NCI-H2107 (cell line): ENCODE measurements at regions not wholly inside any gene's neighbourhood (a gene's known extent, or its start where the extent isn't known, plus 50 kb on each side); places are given as distances from the start of the nearest gene placed in this dataset.
A peak's percentile ranks its signal among the peaks of the same experiment; 100 is the strongest.
"Not testable (repeated sequence)": the region's sequence is repeated elsewhere in the genome, so short reads cannot be mapped to it uniquely, and the experiment has no call there.

Experiments
- DNase-seq: peaks from one replicate; lab custom pipeline; 2025; lab: John Stamatoyannopoulos, UW

DNA sequence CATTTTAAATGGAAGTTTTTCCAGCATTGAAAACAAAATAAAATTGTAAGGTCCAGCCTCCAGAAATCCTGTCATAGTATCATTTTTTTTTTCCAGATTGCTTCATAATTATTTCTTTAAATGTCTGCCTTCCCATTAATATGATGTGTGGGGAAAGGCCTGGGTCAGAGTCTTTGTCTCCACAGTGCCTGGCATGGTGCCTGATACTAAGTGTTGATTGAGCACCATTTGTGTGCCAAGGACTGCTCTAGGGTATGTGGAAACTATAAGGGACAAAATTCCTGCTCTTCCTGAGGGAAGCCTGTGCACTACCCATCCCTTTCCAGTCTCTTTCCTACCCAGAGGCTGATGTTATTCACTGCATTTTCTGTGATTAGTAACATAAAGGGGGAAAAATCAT, 53.1 kb upstream of the BEND4 start:
- no peak for DNase-seq

DNA sequence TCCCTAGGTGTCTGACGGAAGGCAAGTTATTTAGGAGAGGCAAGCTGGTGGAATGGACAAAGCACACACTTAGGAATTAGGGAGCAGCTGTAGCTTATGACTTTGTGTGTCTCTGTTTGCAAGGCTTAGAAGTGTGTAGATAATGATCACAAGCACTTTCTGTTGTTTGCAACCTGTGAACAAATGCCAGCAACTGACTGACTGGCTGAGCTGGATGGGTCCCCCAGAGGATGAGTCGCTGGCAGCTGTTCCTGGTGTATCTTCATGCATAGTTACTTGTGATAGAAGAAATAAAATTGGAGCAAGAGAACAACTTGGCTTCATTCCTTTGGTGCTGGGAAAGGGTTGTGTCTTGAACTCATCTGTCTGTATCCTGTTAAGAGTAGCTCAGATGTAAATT, 64.2 kb upstream of the BEND4 start:
- no peak for DNase-seq

DNA sequence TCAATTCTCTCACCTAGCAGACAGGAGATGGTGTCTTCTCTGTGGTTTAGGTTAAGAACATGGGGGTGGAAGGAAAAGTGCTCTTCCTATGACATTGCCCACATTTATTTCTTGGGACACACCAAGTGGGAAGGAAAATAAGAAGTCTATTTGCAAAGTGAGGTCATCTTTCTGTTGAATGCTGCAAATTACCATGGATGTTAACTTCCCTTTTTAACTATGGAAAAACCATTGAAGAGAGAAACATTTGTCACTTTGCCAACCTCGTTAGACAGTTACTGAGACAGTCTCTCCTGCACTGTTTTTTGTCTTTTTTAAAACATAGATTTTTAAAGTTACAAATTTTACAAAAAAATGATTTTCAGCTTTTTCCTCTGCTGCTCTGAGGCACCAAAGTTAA, 72.8 kb upstream of the BEND4 start:
- DNase-seq = no peak

DNA sequence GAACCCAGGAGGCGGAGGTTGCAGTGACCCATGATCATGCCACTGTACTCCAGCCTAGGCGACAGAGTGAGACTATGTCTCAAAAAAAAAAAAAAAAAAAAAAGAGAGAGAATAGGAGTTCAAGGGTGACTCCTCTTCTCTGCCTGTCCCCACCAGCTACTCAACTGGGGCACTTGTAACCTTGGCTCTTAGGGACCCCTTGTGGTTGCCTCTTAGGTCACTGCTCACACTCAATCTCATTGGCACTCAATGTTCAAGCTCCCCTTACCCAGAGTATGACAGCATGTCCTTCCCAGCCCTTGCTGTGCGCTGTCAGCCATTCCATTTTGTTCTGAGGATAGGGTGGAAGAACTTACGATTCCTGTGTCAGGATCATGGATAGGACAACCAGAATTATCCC, 82.4 kb upstream of the BEND4 start:
- no peak for DNase-seq

DNA sequence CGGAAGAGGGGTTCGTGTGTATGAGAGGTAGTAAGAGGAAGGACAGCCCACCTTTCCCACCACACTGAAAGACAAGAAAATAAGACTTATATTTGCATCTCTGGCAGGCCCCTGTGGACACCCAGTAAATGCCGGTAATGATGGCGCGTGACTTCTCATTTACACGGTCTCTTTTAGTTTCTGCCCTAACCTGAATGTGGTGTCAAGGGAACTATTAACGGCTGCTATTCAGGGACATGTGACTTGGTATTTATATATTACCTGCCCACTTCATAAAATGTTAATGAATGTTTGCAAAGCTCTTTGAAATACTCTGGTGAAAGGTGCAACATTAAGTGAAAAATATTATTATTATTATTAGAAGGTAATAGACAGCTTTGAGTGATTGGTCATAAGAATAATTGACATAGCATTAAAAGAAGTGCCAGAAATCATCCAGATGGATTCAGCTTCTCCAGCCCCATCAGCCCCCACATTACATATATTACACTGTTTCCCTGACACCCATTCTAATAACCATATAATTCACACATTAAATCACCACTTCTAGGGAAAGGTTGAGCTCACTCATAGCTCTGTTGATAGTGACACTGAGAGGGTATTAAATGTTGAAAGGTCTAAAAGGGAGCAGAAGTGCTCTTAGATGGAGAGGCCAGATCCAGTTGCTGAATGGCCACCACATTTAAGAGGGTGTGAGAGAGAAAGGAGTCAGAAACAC, 83.0 kb upstream of the BEND4 start:
- DNase-seq = no peak

DNA sequence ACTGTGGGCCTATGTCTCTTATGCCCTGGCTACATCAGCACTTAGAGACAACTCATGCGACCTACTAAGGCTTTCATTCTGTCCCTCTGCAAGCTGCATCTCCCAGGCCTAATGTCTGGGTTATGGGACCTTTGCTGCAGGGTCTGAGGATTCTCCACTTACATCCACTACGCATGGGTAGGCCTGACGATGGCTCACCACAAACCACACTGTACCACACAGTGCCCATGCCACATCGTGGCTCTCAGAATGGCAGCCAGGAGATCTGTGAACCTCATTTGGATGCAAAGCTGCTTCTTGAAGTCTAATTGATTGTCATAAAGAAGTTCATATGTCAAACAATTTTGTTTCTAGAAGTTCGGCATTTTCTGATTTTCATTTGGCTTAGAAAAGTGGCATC, 84.6 kb upstream of the BEND4 start:
- no peak for DNase-seq

DNA sequence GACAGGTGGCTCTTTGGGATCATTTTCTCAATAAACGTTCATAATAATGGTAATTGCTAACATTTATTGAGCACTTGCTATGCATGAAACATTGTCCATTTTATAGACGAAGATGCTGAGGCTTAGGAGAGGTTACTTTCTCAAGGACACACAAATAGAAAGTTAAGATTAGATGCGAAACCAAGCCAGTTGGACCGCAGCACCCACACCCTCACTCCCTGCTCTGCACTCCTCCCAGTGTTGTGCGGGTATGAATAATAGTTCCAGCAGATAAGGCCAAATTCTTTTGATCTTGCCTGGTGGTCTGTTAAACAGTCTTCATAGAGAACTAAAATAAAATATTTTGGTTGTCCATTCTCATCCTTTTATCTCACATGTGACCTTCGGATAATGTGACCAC, 85.0 kb upstream of the BEND4 start:
- DNase-seq = no peak

DNA sequence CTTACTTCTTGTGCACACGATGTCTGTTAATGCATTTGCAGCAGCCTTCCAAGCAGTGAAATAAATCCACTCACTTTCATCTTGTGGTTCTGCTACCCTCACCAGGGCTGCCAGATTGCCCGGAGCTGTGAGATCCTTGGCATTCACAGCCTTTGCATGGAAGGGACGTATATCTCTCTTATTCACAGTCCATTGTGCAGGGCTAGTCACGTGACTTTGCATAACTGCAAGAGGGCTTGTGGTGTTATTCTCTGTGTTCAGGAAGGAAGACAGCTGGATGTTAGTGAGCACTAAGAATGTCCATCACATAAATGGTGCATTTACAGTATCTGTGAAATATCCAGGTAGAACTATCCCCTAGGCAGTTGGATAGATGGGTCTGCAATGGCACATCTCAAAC, 96.5 kb upstream of the BEND4 start:
- no peak for DNase-seq

DNA sequence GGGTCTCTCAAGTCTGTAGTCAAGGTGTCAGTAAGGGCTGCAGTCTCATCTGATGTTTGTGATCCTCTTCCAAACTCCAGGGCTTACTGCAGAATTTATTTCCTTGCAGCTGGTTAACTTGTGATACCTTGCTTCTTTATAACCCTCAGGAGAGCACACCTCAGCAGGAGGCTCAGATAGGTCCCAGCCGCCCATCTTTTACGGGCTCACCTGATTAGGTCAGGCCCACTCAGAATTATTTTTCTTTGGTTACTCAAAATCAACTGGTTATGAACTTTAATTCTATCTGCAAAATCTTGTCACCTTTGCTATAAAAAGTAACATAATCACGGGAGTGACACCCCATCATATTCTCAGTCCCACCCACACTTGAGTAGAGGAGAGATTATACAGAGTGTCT, 99.9 kb upstream of the BEND4 start:
- no peak for DNase-seq

DNA sequence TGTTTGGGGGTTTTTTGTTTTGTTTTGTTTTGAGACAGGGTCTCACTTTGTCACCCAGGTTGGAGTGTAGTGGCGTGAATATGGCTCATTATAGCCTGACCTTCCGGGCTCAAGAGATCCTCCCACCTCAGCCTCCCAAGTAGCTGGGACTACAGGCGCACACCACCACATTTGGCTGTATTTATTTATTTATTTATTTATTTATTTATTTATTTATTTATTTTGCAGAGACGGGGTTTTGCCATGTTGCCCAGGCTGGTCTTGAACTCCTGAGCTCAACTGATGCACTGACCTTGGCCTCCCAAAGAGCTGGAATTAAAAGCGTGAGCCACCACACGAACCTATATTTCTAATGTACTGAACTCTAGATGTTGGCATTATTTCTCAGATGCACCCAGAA, 105.2 kb upstream of the BEND4 start:
- DNase-seq = not testable (repeated sequence)

DNA sequence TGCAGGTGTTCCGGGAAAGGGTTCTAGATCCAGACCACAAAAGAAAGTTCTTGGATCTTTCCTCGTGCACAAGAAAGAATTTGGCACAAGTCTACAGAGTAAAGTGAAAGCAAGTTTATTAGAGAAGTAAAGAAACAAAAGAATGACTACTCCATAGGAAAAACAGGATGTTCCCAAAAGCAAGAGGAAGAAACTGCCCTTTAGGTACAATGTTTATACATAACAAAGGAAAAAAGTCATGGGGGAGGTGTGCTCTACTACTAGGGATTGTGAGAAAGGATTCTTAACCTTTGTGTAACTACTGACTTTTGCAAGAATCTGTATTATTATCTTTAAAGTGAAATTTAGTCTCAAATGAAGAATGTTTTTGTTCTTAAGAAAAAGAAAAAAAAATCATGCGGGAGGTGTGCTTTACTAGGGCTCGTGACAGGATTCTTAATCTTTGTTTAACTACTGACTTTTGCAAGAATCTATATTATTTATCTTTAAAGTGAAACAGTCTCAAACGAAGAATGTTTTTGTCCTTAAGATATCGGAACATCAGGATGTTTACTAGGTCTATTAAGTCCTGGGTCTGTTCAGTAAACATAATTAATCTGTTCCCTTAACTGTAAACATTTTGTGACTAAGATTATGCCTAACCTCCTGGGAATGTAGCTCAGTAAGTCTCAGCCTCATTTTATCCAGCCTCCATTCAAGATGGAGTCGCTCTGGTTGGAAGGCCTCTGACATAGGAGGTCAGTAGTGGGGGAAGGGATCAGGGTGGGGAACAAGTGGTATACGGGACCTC, 110.4 kb upstream of the BEND4 start:
- DNase-seq = no peak

DNA sequence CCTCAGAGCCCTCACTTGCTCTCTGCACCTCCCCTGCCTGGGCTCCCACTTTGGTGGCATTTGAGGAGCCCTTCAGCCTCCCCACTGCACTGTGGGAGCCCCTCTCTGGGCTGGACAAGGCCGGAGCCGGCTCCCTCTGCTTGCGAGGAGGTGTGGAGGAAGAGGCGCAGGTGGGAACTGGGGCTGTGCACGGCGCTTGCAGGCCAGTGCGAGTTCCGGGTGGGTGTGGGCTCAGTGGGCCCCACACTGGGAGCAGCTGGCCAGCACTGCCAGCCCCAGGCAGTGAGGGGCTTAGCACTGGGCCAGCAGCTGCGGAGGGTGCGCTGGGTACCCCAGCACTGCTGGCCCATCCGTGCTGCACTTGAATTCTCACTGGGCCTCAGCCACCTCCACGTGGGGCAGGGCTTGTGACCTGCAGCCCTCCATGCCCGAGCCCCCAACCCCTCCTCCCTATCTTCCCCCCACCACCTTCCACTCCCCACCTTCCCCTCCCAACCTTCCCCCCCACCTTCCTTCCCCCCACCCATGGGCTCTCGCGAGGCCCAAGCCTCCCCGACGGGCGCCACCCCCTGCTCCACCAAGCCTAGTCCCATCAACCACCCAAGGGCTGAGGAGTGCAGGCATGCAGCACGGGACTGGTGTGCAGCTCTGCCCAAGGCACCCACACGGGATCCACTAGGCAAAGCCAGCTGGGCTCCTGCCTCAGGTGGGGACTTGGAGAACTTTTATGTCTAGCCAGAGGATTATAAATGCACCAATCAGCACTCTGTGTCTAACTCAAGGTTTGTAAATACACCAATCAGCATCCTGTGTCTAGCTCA, 113.5 kb upstream of the BEND4 start:
- DNase-seq = no peak

DNA sequence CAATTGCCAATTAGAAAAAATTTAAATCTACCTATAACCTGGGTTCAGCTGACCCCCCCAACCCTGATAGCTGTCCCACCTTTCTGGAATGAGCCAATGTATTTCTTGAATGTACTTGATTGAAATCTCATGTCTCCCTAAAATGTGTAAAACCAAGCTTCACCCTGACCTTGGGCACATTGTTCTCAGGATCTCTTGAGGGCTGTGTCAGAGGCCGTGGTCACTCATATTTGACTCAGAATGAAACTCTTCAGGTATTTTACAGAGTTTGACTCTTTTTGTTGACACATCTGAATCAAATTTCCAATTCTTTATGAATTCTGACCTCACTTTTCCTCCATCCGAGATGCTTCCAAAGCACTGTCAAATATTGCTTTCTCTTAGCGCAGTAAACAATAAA, 115.3 kb upstream of the BEND4 start:
- no peak for DNase-seq

DNA sequence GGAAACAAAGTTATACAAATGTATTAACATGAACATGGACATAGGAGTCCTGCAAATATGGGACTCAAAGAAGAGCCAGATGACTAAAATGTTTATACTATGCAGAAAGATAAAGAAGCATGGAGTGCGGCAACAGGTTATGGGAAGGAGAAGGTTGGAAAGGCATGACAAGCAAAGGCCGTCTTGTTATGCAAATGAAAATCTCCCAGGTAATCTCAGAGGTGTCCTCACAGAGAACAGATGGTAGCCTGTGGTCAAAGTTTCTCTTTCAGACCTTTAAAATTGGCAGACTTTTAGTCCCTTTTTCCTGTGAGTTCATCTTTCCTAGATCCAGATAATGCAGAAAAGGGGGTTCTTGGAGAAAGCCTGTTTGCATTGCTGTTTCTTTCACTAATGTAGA, 116.4 kb upstream of the BEND4 start:
- no peak for DNase-seq

DNA sequence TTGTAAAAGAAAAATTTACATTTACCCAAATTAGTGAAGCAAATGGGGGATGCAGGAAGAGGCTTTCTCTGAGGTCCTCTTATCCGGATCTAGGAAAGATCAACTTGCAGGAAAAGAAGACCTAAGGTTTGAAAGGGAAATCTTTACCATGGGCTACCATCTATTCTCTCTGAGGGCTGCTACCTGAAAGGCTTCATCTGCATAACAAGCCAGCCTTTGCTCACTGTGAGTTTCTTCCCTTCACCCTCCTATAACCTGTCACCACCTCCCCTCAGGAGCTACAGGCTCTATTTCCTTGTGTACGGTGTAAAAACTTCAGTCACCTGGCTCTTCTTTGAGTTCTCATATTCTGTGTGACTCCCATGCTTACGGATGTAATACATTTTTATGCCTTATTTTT, 118.6 kb upstream of the BEND4 start:
- DNase-seq = no peak

DNA sequence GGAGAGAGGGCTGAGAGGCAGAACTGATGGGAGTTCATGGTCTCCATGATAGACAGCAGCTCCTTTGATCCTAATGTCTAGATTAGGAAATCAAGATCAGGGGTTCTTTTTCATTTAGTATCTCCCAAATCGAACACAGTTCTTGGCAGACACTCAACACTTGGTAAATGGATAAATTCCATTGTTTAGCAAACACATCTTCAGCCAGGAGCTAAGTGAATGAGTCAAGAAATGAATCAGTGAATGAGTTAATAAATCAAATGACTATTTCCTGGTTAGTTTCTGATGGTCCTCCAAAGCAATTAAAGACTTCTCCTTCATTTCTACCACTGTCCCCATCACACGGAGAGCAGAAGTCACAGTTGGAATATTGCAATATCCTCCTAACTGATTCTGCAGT, 120.0 kb upstream of the SHISA3 start:
- DNase-seq = no peak

DNA sequence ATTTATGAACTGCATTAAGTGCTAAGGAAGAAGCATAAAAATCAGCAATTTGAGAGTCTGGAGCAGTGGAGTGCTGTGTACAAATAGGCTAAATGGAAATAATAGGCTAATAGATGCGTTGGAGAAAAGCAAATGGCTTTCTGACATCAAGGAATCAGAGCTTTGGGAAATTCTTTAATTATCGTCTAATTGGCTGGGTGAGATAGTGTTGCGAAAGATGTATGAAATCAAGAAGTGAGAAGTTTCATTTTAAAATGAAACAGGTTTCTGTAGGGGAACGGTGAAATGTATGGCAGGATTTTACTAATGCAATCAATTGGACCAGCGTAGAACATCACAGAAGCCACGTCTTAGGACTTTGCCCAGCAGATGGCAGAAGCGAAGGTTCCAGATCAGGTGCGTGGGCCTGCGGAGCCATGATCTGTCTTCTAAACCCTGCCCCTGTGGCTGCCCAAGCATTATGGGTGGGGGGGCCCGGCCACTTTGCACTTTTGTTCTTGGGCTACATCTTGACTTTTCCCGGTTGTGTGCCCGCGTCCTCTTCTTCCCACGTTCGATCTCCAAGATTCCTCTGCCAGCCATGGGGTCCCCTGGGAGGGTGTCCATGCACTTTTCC, 118.5 kb upstream of the SHISA3 start:
- DNase-seq = no peak

DNA sequence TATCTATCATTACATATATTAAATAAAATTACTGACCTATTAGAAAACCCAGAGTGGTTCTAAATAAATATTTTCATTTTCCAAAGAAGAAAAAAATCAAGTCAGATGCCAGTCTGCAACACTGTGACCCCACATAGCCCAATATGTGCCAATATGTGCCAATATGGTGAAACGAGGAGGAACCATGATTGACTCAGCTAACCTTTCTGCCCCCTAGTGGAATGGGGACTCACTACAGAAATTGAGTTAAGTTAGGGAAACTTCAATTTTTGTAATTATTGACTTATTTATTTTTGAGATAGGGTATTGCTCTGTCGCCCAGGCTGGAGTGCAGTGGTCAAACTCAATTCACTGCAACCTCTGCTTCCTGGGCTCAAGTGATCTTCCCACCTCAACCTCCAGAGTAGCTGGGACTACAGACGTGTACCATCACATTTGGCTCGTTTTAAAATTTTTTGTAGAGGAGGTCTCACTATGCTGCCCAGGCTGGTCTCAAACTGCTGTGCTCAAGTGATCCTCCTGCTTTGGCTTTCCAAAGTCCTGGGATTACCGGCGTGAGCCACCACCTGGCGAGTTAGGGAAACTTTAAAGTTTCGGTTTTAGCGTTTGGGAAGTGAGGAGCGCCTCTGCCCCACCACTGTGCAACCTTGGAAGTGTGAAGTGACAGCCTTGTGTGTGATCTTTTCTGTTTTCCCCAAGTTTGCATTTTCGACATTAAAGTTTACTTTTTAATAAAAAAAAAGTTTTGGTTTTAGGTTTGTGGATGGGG, 116.8 kb upstream of the SHISA3 start:
- no peak for DNase-seq

DNA sequence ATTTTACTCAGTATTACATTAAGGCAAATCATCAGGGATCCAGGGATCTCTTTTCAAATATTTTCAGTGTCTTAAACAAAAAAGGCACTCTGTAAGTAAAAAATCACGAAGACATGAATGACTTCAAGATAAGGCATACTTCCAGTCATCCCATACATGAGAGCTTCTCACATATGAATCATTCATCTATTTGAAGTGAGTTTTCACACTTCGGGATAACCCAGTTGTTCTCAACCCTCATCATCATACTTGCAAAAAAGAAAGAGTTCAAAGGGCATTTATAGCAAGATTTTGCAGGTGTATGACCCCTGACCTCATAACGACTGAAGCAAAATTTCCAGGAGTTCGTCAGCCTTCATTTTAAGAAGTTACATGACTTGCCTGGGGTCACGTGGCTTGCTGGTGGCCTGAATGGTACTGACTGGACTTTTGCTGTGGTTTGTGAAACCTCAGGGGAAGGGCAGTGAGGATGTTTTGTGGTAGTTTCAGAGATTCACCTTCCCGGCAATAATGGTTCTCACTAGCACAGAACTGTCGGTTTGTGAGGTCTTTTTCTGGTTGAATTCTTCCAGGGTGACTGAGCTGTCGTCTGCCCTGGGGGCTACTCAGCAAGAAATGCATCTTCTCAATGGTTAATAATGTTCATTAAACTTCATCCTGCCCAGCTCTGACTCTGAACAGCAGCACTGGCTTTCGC, 115.8 kb upstream of the SHISA3 start:
- DNase-seq = no peak

DNA sequence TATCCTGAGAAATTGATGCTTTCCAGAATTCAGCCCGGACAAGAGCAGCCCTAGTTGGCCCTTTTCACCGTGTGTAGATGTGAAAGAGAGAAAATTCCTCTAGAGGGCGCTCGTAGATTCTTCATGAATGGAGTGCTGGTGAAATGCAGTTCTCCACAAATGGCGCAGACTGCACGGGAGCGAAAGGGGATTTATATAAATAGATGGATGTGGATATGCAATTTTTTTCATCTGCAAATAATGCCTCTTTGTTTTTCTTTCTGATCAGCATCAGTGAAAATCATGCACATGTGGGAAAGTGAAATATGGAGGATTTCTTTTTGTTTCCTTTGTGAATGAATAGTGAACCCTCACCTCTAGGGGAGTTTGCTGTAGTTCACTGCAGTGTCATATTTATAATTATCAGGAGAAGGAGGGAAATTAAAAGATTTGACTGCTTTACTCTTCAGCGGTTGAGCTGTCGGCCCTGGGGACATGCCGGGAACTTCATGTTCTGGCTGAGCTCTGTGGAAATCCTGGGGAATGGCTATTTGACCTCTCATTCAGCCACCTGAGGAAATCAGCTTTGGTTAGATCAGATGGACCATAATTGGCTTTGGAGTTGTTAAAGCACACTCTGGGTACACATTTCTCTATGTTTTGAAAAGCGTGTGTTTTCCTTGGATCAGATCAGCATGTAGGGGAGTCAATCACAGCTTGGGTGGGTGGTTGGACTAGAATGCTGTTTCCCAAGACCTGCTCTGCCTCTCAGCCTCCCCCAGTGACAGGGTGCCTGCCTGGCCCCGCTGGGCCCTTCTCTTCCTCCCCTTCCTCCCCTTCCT, 115.0 kb upstream of the SHISA3 start:
- peak; percentile 41 for DNase-seq
